CD14-positive monocyte (primary cell): ENCODE measurements at regions not wholly inside any gene's neighbourhood (a gene's known extent, or its start where the extent isn't known, plus 50 kb on each side); places are given as distances from the start of the nearest gene placed in this dataset.

ENCODE experiments used
- DNase-seq, 3 donors: peaks; one replicate each; pipeline ENCODE4 v3.0.0-alpha.2; 2011 to 2022
- H2AFZ ChIP-seq: 2 replicates; pipeline ENCODE4 v1.6.0; 2012; ENCODE audit warnings: mild to moderate bottlenecking, low read depth, low read length, inconsistent platforms; ENCODE audit not compliant: insufficient read depth, poor library complexity, severe bottlenecking
- H3K27ac ChIP-seq, 2 donors: 1 replicate in 1 of 2; 2 replicates in 1 of 2; pipeline ENCODE4 v1.5.1; 2012 to 2013; ENCODE audit warnings: low read length in 2 of 2, control low read depth in 1 of 2, inconsistent platforms in 1 of 2, low read depth in 1 of 2, mild to moderate bottlenecking in 1 of 2
- H3K27me3 ChIP-seq, 2 donors: one replicate each; pipeline versions ENCODE4 v1.6.0 to v1.6.1; 2011 to 2013; ENCODE audit warnings: low read length in 2 of 2; ENCODE audit not compliant: control insufficient read depth in 2 of 2, insufficient read depth in 2 of 2
- H3K36me3 ChIP-seq, 2 donors: replicated peaks in 1 of 2; 1 replicate in 1 of 2; 2 replicates in 1 of 2; pipeline versions ENCODE4 v1.5.1 to v1.6.1; 2012 to 2013; ENCODE audit warnings: low read length in 2 of 2, control low read depth in 1 of 2, inconsistent platforms in 1 of 2, mild to moderate bottlenecking in 1 of 2; ENCODE audit not compliant: insufficient read depth in 2 of 2, control insufficient read depth in 1 of 2
- H3K4me1 ChIP-seq, 2 donors: 1 replicate in 1 of 2; 2 replicates in 1 of 2; pipeline versions ENCODE4 v1.5.1 to v1.6.1; 2012 to 2013; ENCODE audit warnings: low read length in 2 of 2, control low read depth in 1 of 2, inconsistent platforms in 1 of 2, mild to moderate bottlenecking in 1 of 2, moderate library complexity in 1 of 2; ENCODE audit not compliant: insufficient read depth in 2 of 2, control insufficient read depth in 1 of 2
- H3K4me2 ChIP-seq: replicated peaks from 2 replicates; pipeline ENCODE3; 2012; ENCODE audit warnings: low read length, moderate library complexity, mild to moderate bottlenecking; ENCODE audit not compliant: poor library complexity, severe bottlenecking; ENCODE audit errors: extremely low read depth
- H3K4me3 ChIP-seq, 3 experiments: fragments of 200-600 bp in 1 of 3; sonication (generic) in 1 of 3; replicated peaks in 1 of 3; 1 replicate in 2 of 3; 2 replicates in 1 of 3; pipeline ENCODE4 v1.5.1; 2011 to 2013; ENCODE audit warnings: low read length in 3 of 3, mild to moderate bottlenecking in 3 of 3, control low read depth in 2 of 3, low read depth in 2 of 3, inconsistent platforms in 1 of 3, moderate library complexity in 1 of 3
- H3K79me2 ChIP-seq: 2 replicates; pipeline ENCODE4 v1.6.0; 2012; ENCODE audit warnings: mild to moderate bottlenecking, control low read depth, inconsistent platforms, low read length, moderate library complexity; ENCODE audit not compliant: insufficient read depth
- H3K9ac ChIP-seq: 2 replicates; pipeline ENCODE4 v1.6.0; 2017; ENCODE audit warnings: low read length, mild to moderate bottlenecking; ENCODE audit not compliant: insufficient read depth, poor library complexity, severe bottlenecking
- H3K9me3 ChIP-seq, 2 donors: replicated peaks in 1 of 2; 1 replicate in 1 of 2; 2 replicates in 1 of 2; pipeline versions ENCODE4 v1.5.1 to v1.6.1; 2012 to 2013; ENCODE audit warnings: low read length in 2 of 2, control low read depth in 1 of 2; ENCODE audit not compliant: control insufficient read depth in 1 of 2, insufficient read depth in 1 of 2
- H4K20me1 ChIP-seq: 2 replicates; pipeline ENCODE4 v1.6.0; 2012; ENCODE audit warnings: mild to moderate bottlenecking, low read length, control low read depth, moderate library complexity; ENCODE audit not compliant: insufficient read depth
- H3K27ac Mint-ChIP-seq, 7 donors: one replicate each; pipeline ENCODE4 v1.8.0; 2020; ENCODE audit warnings: mild to moderate bottlenecking in 7 of 7, mixed read lengths in 7 of 7, moderate library complexity in 6 of 7, inconsistent platforms in 2 of 7
- H3K27me3 Mint-ChIP-seq, 3 donors: one replicate each; pipeline ENCODE4 v1.8.0; 2021 to 2022; ENCODE audit warnings: low read depth in 3 of 3, mild to moderate bottlenecking in 3 of 3, mixed read lengths in 3 of 3, moderate library complexity in 3 of 3, inconsistent platforms in 1 of 3
- H3K36me3 Mint-ChIP-seq, 2 donors: one replicate each; pipeline ENCODE4 v1.8.0; 2020; ENCODE audit warnings: mixed read lengths in 2 of 2, inconsistent platforms in 1 of 2, mild to moderate bottlenecking in 1 of 2
- H3K4me1 Mint-ChIP-seq: one replicate; pipeline ENCODE4 v1.8.0; 2020; ENCODE audit warnings: mild to moderate bottlenecking, mixed read lengths
- H3K4me3 Mint-ChIP-seq, 2 donors: one replicate each; pipeline ENCODE4 v1.8.0; 2020; ENCODE audit warnings: mild to moderate bottlenecking in 2 of 2, mixed read lengths in 2 of 2, moderate library complexity in 1 of 2
- H3K9me3 Mint-ChIP-seq, 7 donors: one replicate each; pipeline ENCODE4 v1.8.0; 2020 to 2022; ENCODE audit warnings: mixed read lengths in 7 of 7, mild to moderate bottlenecking in 6 of 7, moderate library complexity in 6 of 7, inconsistent platforms in 2 of 7
- WGBS: methylation state at CpG from one replicate; pipeline ENCODE4 v1.1.5; 2013; ENCODE audit warnings: missing lambda C conversion rate; ENCODE audit not compliant: insufficient coverage; 5-methylcytosine and 5-hydroxymethylcytosine counted together
- intact Hi-C, 2 donors: fragments of 100-400 bp; cut with micrococcal nuclease; formaldehyde crosslinking; loops; one replicate each; pipeline versions ENCODE4 v1.15.0 to v1.15.1; 2023
- TF ChIP-seq, protein P1 (sequence below): fragments of 200-600 bp; IDR thresholded peaks from one replicate; pipeline ENCODE4 v1.8.0; 2022; ENCODE audit warnings: antibody characterized with exemption, mild to moderate bottlenecking

GRCh38 chr20:62535964-62536363 is 60.2 kb upstream of the GATA5 start:
- Mint-ChIP-seq H3K4me1 (no peaks in the 10 kb centered on the region), H3K36me3 (no peaks in the 10 kb centered on the region), H3K27me3 (peaks cover 5 to 9% (median 6%) of the 10 kb centered on the region in 3 donors), H3K27ac (no peak overlapping the region), H3K9me3 (no peaks in the 10 kb centered on the region), H3K4me3 (no peak overlapping the region)
- Histone ChIP-seq H3K4me1 (no peaks in the 10 kb centered on the region), H3K27me3 (no peaks in the 10 kb centered on the region), H2AFZ (no peak overlapping the region), H4K20me1 (no peaks in the 10 kb centered on the region), H3K36me3 (no peaks in the 10 kb centered on the region), H3K79me2 (no peaks in the 10 kb centered on the region), H3K9ac (no peak overlapping the region), H3K27ac (no peak overlapping the region), H3K4me3 (no peak overlapping the region), H3K9me3 (no peaks in the 10 kb centered on the region), H3K4me2 (no peak overlapping the region)
- intact Hi-C loops, result no loop called here
- TF ChIP-seq, protein P1, sequence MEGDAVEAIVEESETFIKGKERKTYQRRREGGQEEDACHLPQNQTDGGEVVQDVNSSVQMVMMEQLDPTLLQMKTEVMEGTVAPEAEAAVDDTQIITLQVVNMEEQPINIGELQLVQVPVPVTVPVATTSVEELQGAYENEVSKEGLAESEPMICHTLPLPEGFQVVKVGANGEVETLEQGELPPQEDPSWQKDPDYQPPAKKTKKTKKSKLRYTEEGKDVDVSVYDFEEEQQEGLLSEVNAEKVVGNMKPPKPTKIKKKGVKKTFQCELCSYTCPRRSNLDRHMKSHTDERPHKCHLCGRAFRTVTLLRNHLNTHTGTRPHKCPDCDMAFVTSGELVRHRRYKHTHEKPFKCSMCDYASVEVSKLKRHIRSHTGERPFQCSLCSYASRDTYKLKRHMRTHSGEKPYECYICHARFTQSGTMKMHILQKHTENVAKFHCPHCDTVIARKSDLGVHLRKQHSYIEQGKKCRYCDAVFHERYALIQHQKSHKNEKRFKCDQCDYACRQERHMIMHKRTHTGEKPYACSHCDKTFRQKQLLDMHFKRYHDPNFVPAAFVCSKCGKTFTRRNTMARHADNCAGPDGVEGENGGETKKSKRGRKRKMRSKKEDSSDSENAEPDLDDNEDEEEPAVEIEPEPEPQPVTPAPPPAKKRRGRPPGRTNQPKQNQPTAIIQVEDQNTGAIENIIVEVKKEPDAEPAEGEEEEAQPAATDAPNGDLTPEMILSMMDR, result no peak
- DNase-seq, result no peak
- 95% methylated on average over 11 of the region's 12 CpGs for WGBS

DNA sequence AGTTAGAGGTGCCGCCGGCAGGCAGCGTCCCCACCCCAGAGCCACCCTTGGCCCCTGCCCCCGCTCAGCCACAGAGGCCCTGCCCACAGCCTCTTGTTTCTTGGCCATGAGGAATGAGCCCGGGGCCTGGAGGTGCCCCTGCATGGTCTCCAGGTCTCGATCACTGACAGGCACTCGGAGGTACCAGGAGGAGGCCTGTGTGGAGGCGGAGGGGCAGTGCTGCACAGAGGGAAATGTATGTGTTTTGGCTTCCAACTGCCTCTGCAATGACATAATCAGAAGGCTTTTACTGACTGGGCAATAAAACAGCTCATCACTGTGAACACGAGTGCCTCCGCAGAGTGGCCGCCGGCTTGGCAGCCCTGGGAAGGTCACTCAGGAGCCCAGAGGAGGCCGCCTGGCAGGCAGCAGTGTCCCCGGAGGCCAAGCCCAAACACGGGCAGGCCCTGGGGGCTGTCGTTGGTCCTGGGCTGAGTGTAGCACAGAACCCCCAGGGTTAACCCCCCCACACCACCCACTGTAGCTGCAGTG is 61.1 kb upstream of the GATA5 start:
- Mint-ChIP-seq H3K27ac (no peak overlapping the region), H3K36me3 (no peaks in the 10 kb centered on the region), H3K27me3 (peaks cover 2 to 9% (median 6%) of the 10 kb centered on the region in 3 donors), H3K4me1 (no peaks in the 10 kb centered on the region), H3K9me3 (no peaks in the 10 kb centered on the region), H3K4me3 (no peak overlapping the region)
- Histone ChIP-seq H4K20me1 (no peaks in the 10 kb centered on the region), H3K27ac (no peak overlapping the region), H3K9ac (no peak overlapping the region), H3K36me3 (no peaks in the 10 kb centered on the region), H3K79me2 (no peaks in the 10 kb centered on the region), H3K4me1 (no peaks in the 10 kb centered on the region), H3K9me3 (no peaks in the 10 kb centered on the region), H3K27me3 (no peaks in the 10 kb centered on the region), H3K4me2 (no peak overlapping the region), H3K4me3 (no peak overlapping the region), H2AFZ (no peak overlapping the region)
- WGBS, result 95% methylated on average over 14 of the region's 16 CpGs
- TF ChIP-seq, protein P1, result no peak
- intact Hi-C loops, result no loop called here
- no peak for DNase-seq
